ENCODE measurements at regions not wholly inside any gene's neighbourhood (a gene's known extent, or its start where the extent isn't known, plus 50 kb on each side); places are given as distances from the start of the nearest gene placed in this dataset.

DNA sequence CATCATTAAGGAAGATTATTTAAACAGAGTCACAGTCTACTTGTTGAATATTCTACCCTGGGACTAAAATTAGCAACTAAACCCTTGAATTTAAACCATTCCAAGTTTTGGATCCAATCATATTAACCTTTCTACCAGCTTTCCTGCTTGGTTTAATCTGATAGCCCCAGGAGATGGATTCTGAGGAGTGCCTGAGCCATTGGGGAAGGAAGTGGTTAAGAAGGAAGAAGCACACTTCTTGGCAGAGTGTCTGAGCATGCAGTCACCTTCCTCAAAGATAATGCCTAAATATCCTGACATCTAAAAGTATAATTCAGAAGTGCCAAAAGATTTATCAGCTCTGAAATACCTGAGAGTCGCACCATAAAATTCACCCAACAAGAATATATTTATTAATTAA lies 74.1 kb upstream of the SNCAIP start:
- SMC1A ChIA-PET (ENCODE audit: uncharacterized antibody, unreplicated experiment), result no interaction called here
- Histone ChIP-seq H3K4me2 (ENCODE audit: control insufficient read depth, insufficient read depth) (no peak overlapping the region), H3K4me1 (ENCODE audit: control insufficient read depth, insufficient read depth, low read length) (no peaks in the 10 kb centered on the region), H3K79me2 (ENCODE audit: control insufficient read depth, insufficient read depth, low read length) (no peaks in the 10 kb centered on the region), H3K27ac (ENCODE audit: control insufficient read depth, insufficient read depth) (no peak overlapping the region), H3K9me3 (replicated peaks; ENCODE audit: control insufficient read depth, insufficient read depth, low read length) (no peaks in the 10 kb centered on the region), H3K27me3 (replicated peaks in 1 of 2; ENCODE audit: control insufficient read depth in 2 of 2, insufficient read depth in 2 of 2, low read length in 1 of 2) (no peaks in the 10 kb centered on the region), H3K4me3 (no peak overlapping the region), H4K20me1 (ENCODE audit: control insufficient read depth, insufficient read depth) (no peaks in the 10 kb centered on the region), H2AFZ (ENCODE audit: control insufficient read depth, low read depth, low read length) (no peak overlapping the region), H3K36me3 (ENCODE audit: control insufficient read depth in 2 of 2, insufficient read depth in 2 of 2, low read length in 1 of 2) (no peaks in the 10 kb centered on the region), H3K9ac (ENCODE audit: control insufficient read depth, insufficient read depth, low read length) (no peak overlapping the region)
- in situ Hi-C loops (cut with MboI) (no loop called here), intact Hi-C loops (cut with micrococcal nuclease; ENCODE audit: unreplicated experiment) (no loop called here)
- POLR2A ChIA-PET, result no interaction called here
- ATAC-seq (no peak), DNase-seq (ENCODE audit: low read depth, low spot score) (no peak), FAIRE-seq (no peak)
- TF ChIP-seq SUPT20H (IDR thresholded peaks at IDR 0.05; ENCODE audit: borderline replicate concordance, control insufficient read depth, low read depth, low read length) (no peak), TARDBP (IDR thresholded peaks at IDR 0.05; ENCODE audit: borderline replicate concordance) (no peak), FOS (IDR thresholded peaks at IDR 0.05; ENCODE audit: borderline replicate concordance, extremely low read depth, insufficient read length) (no peak), CREB1 (IDR thresholded peaks at IDR 0.05; ENCODE audit: low read depth) (no peak), BACH1 (IDR thresholded peaks at IDR 0.05; ENCODE audit: borderline replicate concordance) (no peak), RCOR1 (conservative IDR thresholded peaks at IDR 0.05; ENCODE audit: low read depth, low read length) (no peak), CEBPB (IDR thresholded peaks at IDR 0.05; ENCODE audit: borderline replicate concordance in 1 of 2, low read depth in 2 of 2, low read length in 2 of 2) (no peak)
- TF ChIP-seq, protein P1, sequence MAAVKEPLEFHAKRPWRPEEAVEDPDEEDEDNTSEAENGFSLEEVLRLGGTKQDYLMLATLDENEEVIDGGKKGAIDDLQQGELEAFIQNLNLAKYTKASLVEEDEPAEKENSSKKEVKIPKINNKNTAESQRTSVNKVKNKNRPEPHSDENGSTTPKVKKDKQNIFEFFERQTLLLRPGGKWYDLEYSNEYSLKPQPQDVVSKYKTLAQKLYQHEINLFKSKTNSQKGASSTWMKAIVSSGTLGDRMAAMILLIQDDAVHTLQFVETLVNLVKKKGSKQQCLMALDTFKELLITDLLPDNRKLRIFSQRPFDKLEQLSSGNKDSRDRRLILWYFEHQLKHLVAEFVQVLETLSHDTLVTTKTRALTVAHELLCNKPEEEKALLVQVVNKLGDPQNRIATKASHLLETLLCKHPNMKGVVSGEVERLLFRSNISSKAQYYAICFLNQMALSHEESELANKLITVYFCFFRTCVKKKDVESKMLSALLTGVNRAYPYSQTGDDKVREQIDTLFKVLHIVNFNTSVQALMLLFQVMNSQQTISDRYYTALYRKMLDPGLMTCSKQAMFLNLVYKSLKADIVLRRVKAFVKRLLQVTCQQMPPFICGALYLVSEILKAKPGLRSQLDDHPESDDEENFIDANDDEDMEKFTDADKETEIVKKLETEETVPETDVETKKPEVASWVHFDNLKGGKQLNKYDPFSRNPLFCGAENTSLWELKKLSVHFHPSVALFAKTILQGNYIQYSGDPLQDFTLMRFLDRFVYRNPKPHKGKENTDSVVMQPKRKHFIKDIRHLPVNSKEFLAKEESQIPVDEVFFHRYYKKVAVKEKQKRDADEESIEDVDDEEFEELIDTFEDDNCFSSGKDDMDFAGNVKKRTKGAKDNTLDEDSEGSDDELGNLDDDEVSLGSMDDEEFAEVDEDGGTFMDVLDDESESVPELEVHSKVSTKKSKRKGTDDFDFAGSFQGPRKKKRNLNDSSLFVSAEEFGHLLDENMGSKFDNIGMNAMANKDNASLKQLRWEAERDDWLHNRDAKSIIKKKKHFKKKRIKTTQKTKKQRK (IDR thresholded peaks at IDR 0.05; ENCODE audit: low read depth, low read length), result no peak
- TF ChIP-seq, protein P2, sequence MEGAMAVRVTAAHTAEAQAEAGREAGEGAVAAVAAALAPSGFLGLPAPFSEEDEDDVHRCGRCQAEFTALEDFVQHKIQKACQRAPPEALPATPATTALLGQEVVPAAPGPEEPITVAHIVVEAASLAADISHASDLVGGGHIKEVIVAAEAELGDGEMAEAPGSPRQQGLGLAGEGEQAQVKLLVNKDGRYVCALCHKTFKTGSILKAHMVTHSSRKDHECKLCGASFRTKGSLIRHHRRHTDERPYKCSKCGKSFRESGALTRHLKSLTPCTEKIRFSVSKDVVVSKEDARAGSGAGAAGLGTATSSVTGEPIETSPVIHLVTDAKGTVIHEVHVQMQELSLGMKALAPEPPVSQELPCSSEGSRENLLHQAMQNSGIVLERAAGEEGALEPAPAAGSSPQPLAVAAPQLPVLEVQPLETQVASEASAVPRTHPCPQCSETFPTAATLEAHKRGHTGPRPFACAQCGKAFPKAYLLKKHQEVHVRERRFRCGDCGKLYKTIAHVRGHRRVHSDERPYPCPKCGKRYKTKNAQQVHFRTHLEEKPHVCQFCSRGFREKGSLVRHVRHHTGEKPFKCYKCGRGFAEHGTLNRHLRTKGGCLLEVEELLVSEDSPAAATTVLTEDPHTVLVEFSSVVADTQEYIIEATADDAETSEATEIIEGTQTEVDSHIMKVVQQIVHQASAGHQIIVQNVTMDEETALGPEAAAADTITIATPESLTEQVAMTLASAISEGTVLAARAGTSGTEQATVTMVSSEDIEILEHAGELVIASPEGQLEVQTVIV (IDR thresholded peaks at IDR 0.05; ENCODE audit: borderline replicate concordance, partially characterized antibody), result no peak
- RAD21 ChIA-PET (ENCODE audit: unreplicated experiment), result no interaction called here
- 35% methylated on average over 1 of the region's 1 CpG for WGBS (ENCODE audit: insufficient coverage, insufficient replicate concordance, low lambda C conversion rate, missing lambda C conversion rate)
- CTCF ChIA-PET, result no interaction called here
- BruUV-seq (replicated peaks), result no TSS peak

Data from GM12878 (cell line).